Peyer's patch (tissue), 4 donors: ENCODE measurements at regions not wholly inside any gene's neighbourhood (a gene's known extent, or its start where the extent isn't known, plus 50 kb on each side); places are given as distances from the start of the nearest gene placed in this dataset.

Experiments used
- CTCF ChIP-seq, 6 experiments: fragments of 450-650 bp in 4 of 6; fragments of 200-600 bp in 2 of 6; sonication (generic) in 1 of 6; IDR thresholded peaks; one replicate each; pipeline ENCODE4 v1.5.1; 2017 to 2019; ENCODE audit warnings: antibody characterized with exemption in 6 of 6, mild to moderate bottlenecking in 3 of 6, moderate library complexity in 1 of 6
- POLR2A ChIP-seq, 2 donors: fragments of 450-650 bp; IDR thresholded peaks; one replicate each; pipeline ENCODE4 v1.5.1; 2017; ENCODE audit warnings: antibody characterized with exemption in 2 of 2, mild to moderate bottlenecking in 2 of 2, moderate library complexity in 2 of 2

- TF ChIP-seq CTCF (IDR thresholded peaks at IDR 0.05) (no peak), POLR2A (IDR thresholded peaks at IDR 0.05) (no peak)
These were observed 181.0 kb upstream of the JUN start for GRCh38 chr1:58964880-58965279.
